IPS DF 19.7 (cell line): ENCODE measurements at regions not wholly inside any gene's neighbourhood (a gene's known extent, or its start where the extent isn't known, plus 50 kb on each side); places are given as distances from the start of the nearest gene placed in this dataset.
"Not testable (repeated sequence)": the region's sequence is repeated elsewhere in the genome, so short reads cannot be mapped to it uniquely, and the experiment has no call there.

Experiments
- DNase-seq: peaks from one replicate; pipeline ENCODE4 v3.0.0-alpha.2; 2013; ENCODE audit warnings: low read depth, low spot score

- DNase-seq = no peak
Observed at GRCh38 chr9:1554081-1555035, 460.8 kb upstream of the SMARCA2 start.

GRCh38 chr9:1558666-1559065 is 456.5 kb upstream of the SMARCA2 start:
- not testable (repeated sequence) for DNase-seq

GRCh38 chr9:1575939-1576338 is 439.2 kb upstream of the SMARCA2 start:
- DNase-seq = no peak

- no peak for DNase-seq
Observed at GRCh38 chr9:1580215-1580614, 434.9 kb upstream of the SMARCA2 start.

GRCh38 chr9:1581926-1582325 is 433.2 kb upstream of the SMARCA2 start:
- DNase-seq = no peak

GRCh38 chr9:1591310-1591709 is 423.8 kb upstream of the SMARCA2 start:
- no peak for DNase-seq

GRCh38 chr9:1598270-1598669 is 416.9 kb upstream of the SMARCA2 start:
- DNase-seq = no peak

- no peak for DNase-seq
Observed at GRCh38 chr9:1599961-1600360, 415.2 kb upstream of the SMARCA2 start.

GRCh38 chr9:1604942-1605560 is 410.1 kb upstream of the SMARCA2 start:
- DNase-seq = no peak

- DNase-seq = no peak
Observed at GRCh38 chr9:1606253-1606652, 408.9 kb upstream of the SMARCA2 start.

GRCh38 chr9:1612886-1613285 is 402.3 kb upstream of the SMARCA2 start:
- DNase-seq = no peak

- DNase-seq = no peak
Observed at GRCh38 chr9:1617419-1617818, 397.7 kb upstream of the SMARCA2 start.

GRCh38 chr9:1619915-1620710 is 395.0 kb upstream of the SMARCA2 start:
- DNase-seq = no peak

GRCh38 chr9:1637401-1637800 is 377.7 kb upstream of the SMARCA2 start:
- no peak for DNase-seq

GRCh38 chr9:1639166-1639565 is 376.0 kb upstream of the SMARCA2 start:
- no peak for DNase-seq

- DNase-seq = no peak
Observed at GRCh38 chr9:1647776-1648175, 367.4 kb upstream of the SMARCA2 start.

GRCh38 chr9:1653282-1653681 is 361.9 kb upstream of the SMARCA2 start:
- DNase-seq = no peak

- no peak for DNase-seq
Observed at GRCh38 chr9:1658661-1659362, 356.3 kb upstream of the SMARCA2 start.

GRCh38 chr9:1659363-1659690 is 355.8 kb upstream of the SMARCA2 start:
- no peak for DNase-seq

- no peak for DNase-seq
Observed at GRCh38 chr9:1668441-1668840, 346.7 kb upstream of the SMARCA2 start.

- no peak for DNase-seq
Observed at GRCh38 chr9:1673300-1673699, 341.8 kb upstream of the SMARCA2 start.

- no peak for DNase-seq
Observed at GRCh38 chr9:1676771-1677170, 338.4 kb upstream of the SMARCA2 start.
